Trophoblast cell (in vitro differentiated cells and primary cell): ENCODE measurements at regions not wholly inside any gene's neighbourhood (a gene's known extent, or its start where the extent isn't known, plus 50 kb on each side); places are given as distances from the start of the nearest gene placed in this dataset.

Experiments used
- DNase-seq, 2 donors: peaks; one replicate each; pipeline ENCODE4 v3.0.0-alpha.2; 2016
- H2AFZ ChIP-seq: 2 replicates; pipeline ENCODE4 v1.6.1; 2013; ENCODE audit warnings: low read length, moderate library complexity, mild to moderate bottlenecking; ENCODE audit not compliant: insufficient read depth, poor library complexity
- H2AK5ac ChIP-seq: 2 replicates; pipeline ENCODE4 v1.6.1; 2013; ENCODE audit warnings: mild to moderate bottlenecking, low read length
- H2BK120ac ChIP-seq: 2 replicates; pipeline ENCODE4 v1.6.1; 2013; ENCODE audit warnings: low read length, mild to moderate bottlenecking, moderate library complexity; ENCODE audit not compliant: insufficient read depth, poor library complexity
- H2BK12ac ChIP-seq: 2 replicates; pipeline ENCODE4 v1.6.1; 2013; ENCODE audit warnings: mild to moderate bottlenecking, low read length, moderate library complexity
- H2BK5ac ChIP-seq: 2 replicates; pipeline ENCODE4 v1.6.1; 2013; ENCODE audit warnings: low read length, low read depth, moderate library complexity, mild to moderate bottlenecking; ENCODE audit not compliant: poor library complexity
- H3K14ac ChIP-seq: 2 replicates; pipeline ENCODE4 v1.6.1; 2013; ENCODE audit warnings: mild to moderate bottlenecking, low read length
- H3K18ac ChIP-seq: 2 replicates; pipeline ENCODE4 v1.6.1; 2013; ENCODE audit warnings: mild to moderate bottlenecking, low read length
- H3K23ac ChIP-seq: 2 replicates; pipeline ENCODE4 v1.6.1; 2013; ENCODE audit warnings: low read length
- H3K27ac ChIP-seq: 2 replicates; pipeline ENCODE4 v1.5.1; 2013; ENCODE audit warnings: low read depth, mild to moderate bottlenecking, inconsistent platforms, low read length, moderate library complexity
- H3K27me3 ChIP-seq: 2 replicates; pipeline ENCODE4 v1.6.1; 2013; ENCODE audit warnings: inconsistent platforms, mild to moderate bottlenecking, low read length, moderate library complexity; ENCODE audit not compliant: insufficient read depth
- H3K36me3 ChIP-seq, 2 experiments: 1 replicate in 1 of 2; 2 replicates in 1 of 2; pipeline ENCODE4 v1.6.1; 2013; ENCODE audit warnings: low read length in 2 of 2, mild to moderate bottlenecking in 2 of 2, moderate library complexity in 1 of 2; ENCODE audit not compliant: insufficient read depth in 2 of 2, control insufficient read depth in 1 of 2
- H3K4ac ChIP-seq: 2 replicates; pipeline ENCODE4 v1.6.1; 2013; ENCODE audit warnings: low read depth, mild to moderate bottlenecking, low read length, moderate library complexity
- H3K4me1 ChIP-seq, 2 experiments: 1 replicate in 1 of 2; 2 replicates in 1 of 2; pipeline ENCODE4 v1.6.1; 2013; ENCODE audit warnings: low read length in 2 of 2, mild to moderate bottlenecking in 2 of 2, moderate library complexity in 1 of 2; ENCODE audit not compliant: insufficient read depth in 2 of 2, control insufficient read depth in 1 of 2
- H3K4me2 ChIP-seq: 2 replicates; pipeline ENCODE4 v1.6.1; 2013; ENCODE audit warnings: inconsistent platforms, mild to moderate bottlenecking, low read length, moderate library complexity
- H3K4me3 ChIP-seq: 2 replicates; pipeline ENCODE4 v1.5.1; 2013; ENCODE audit warnings: mild to moderate bottlenecking, low read depth, low read length, inconsistent platforms
- H3K79me1 ChIP-seq: one replicate; pipeline ENCODE4 v1.6.1; 2013; ENCODE audit warnings: low read length
- H3K79me2 ChIP-seq: 2 replicates; pipeline ENCODE4 v1.6.1; 2013; ENCODE audit warnings: low read length, mild to moderate bottlenecking; ENCODE audit not compliant: control insufficient read depth, insufficient read depth, poor library complexity
- H3K9ac ChIP-seq: 2 replicates; pipeline ENCODE4 v1.6.1; 2013; ENCODE audit warnings: mild to moderate bottlenecking, low read length
- H3K9me3 ChIP-seq: 2 replicates; pipeline ENCODE4 v1.6.1; 2013; ENCODE audit warnings: low read depth, mild to moderate bottlenecking, control low read depth, inconsistent platforms, low read length; ENCODE audit not compliant: insufficient read depth
- H4K12ac ChIP-seq: 2 replicates; pipeline ENCODE4 v1.6.1; 2013; ENCODE audit warnings: low read depth, mild to moderate bottlenecking, low read length, moderate library complexity
- H4K8ac ChIP-seq: 2 replicates; pipeline ENCODE4 v1.6.1; 2013; ENCODE audit warnings: low read depth, mild to moderate bottlenecking, low read length, moderate library complexity
- H4K91ac ChIP-seq: one replicate; pipeline ENCODE4 v1.6.1; 2013; ENCODE audit warnings: low read depth, mild to moderate bottlenecking, low read length, moderate library complexity
- WGBS: extraction: QIAGEN DNeasy Blood & Tissue Kit; methylation state at CpG from one replicate; pipeline ENCODE4 v1.1.7; 2013; ENCODE audit warnings: missing lambda C conversion rate; ENCODE audit not compliant: insufficient read length, insufficient coverage; ENCODE audit errors: extremely low coverage; 5-methylcytosine and 5-hydroxymethylcytosine counted together

GRCh38 chr1:88056881-88057280 is 627.2 kb upstream of the PKN2 start:
- Histone ChIP-seq H3K27ac (no peak overlapping the region), H3K4ac (no peak overlapping the region)

GRCh38 chr1:88058205-88058604 is 625.9 kb upstream of the PKN2 start:
- Histone ChIP-seq H3K18ac (no peak overlapping the region), H3K27me3 (no peaks in the 10 kb centered on the region), H3K9me3 (no peaks in the 10 kb centered on the region), H3K9ac (no peak overlapping the region), H3K4me3 (no peak overlapping the region), H4K8ac (no peak overlapping the region), H4K91ac (no peak overlapping the region), H2BK120ac (no peak overlapping the region), H2AFZ (no peak overlapping the region), H3K4ac (no peak overlapping the region), H3K4me1 (peaks cover 2 to 4% of the 10 kb centered on the region in 2 experiments), H3K23ac (no peak overlapping the region), H3K79me1 (peaks cover 9% of the 10 kb centered on the region), H3K27ac (no peak overlapping the region), H3K79me2 (no peaks in the 10 kb centered on the region), H3K14ac (no peak overlapping the region), H2BK12ac (no peak overlapping the region), H3K4me2 (no peak overlapping the region), H4K12ac (no peak overlapping the region), H2AK5ac (no peak overlapping the region), H2BK5ac (no peak overlapping the region), H3K36me3 (no peaks in the 10 kb centered on the region)
- DNase-seq, result no peak
- WGBS, result no CpG with 5 or more reads among the region's 2 CpGs

More at GRCh38 chr1:88056881-88057280, 627.2 kb upstream of the PKN2 start:
- Histone ChIP-seq H3K23ac (no peak overlapping the region), H3K27me3 (no peaks in the 10 kb centered on the region), H3K4me2 (no peak overlapping the region), H3K79me2 (no peaks in the 10 kb centered on the region), H2BK120ac (no peak overlapping the region), H3K4me3 (no peak overlapping the region), H3K9ac (no peak overlapping the region), H3K36me3 (no peaks in the 10 kb centered on the region), H2BK12ac (no peak overlapping the region), H3K14ac (no peak overlapping the region), H4K91ac (no peak overlapping the region), H2AFZ (no peak overlapping the region), H2BK5ac (no peak overlapping the region), H4K12ac (no peak overlapping the region), H3K4me1 (peaks cover 2 to 6% of the 10 kb centered on the region in 2 experiments), H2AK5ac (no peak overlapping the region), H3K9me3 (no peaks in the 10 kb centered on the region), H3K79me1 (peaks cover 12% of the 10 kb centered on the region), H3K18ac (no peak overlapping the region), H4K8ac (no peak overlapping the region)
- WGBS, result no CpG with 5 or more reads among the region's 3 CpGs
- no peak for DNase-seq

GRCh38 chr1:88060112-88060673 is 623.9 kb upstream of the PKN2 start:
- Histone ChIP-seq H3K79me2 (no peaks in the 10 kb centered on the region), H3K4ac (no peak overlapping the region), H3K23ac (no peak overlapping the region), H3K14ac (peak overlapping the region; percentile 4), H3K4me2 (no peak overlapping the region), H4K91ac (peak overlapping the region; percentile 85), H3K79me1 (peaks cover 7% of the 10 kb centered on the region), H4K12ac (no peak overlapping the region), H3K27ac (peak overlapping the region; percentile 48), H3K9me3 (no peaks in the 10 kb centered on the region), H3K18ac (no peak overlapping the region), H2BK12ac (peak overlapping the region; percentile 54), H2AFZ (no peak overlapping the region), H3K4me1 (peaks cover 2 to 4% of the 10 kb centered on the region in 2 experiments), H2BK5ac (peak overlapping the region; percentile 45), H3K4me3 (no peak overlapping the region), H3K27me3 (no peaks in the 10 kb centered on the region), H3K36me3 (no peaks in the 10 kb centered on the region), H4K8ac (peak overlapping the region; percentile 71), H2AK5ac (peak overlapping the region; percentile 21), H3K9ac (no peak overlapping the region), H2BK120ac (peak overlapping the region; percentile 5)
- DNase-seq, result no peak
- WGBS, result no CpG with 5 or more reads among the region's 1 CpG

- no peak overlapping the region for H3K18ac ChIP-seq
- DNase-seq, result no peak
- peak overlapping the region; percentile 53 for H2BK120ac ChIP-seq
- H3K79me1 ChIP-seq, result peaks cover 7% of the 10 kb centered on the region
- peaks cover 2 to 4% of the 10 kb centered on the region in 2 experiments for H3K4me1 ChIP-seq
- peak overlapping the region; percentile 13 for H3K27ac ChIP-seq
- no CpG with 5 or more reads among the region's 3 CpGs for WGBS
- H4K91ac ChIP-seq, result peak overlapping the region; percentile 85
- no peak overlapping the region for H3K23ac ChIP-seq
- H3K4me3 ChIP-seq, result no peak overlapping the region
- no peaks in the 10 kb centered on the region for H3K79me2 ChIP-seq
- peak overlapping the region; percentile 4 for H3K14ac ChIP-seq
- no peak overlapping the region for H2AFZ ChIP-seq
- peak overlapping the region; percentile 71 for H4K8ac ChIP-seq
- H3K4ac ChIP-seq, result peak overlapping the region; percentile 64
- peak overlapping the region; percentile 45 for H2BK5ac ChIP-seq
- no peaks in the 10 kb centered on the region for H3K9me3 ChIP-seq
- H3K36me3 ChIP-seq, result no peaks in the 10 kb centered on the region
- H2AK5ac ChIP-seq, result peak overlapping the region; percentile 21
- no peak overlapping the region for H3K9ac ChIP-seq
- no peak overlapping the region for H3K4me2 ChIP-seq
- no peaks in the 10 kb centered on the region for H3K27me3 ChIP-seq
- peak overlapping the region; percentile 19 for H2BK12ac ChIP-seq
- H4K12ac ChIP-seq, result no peak overlapping the region
These were observed 623.2 kb upstream of the PKN2 start for GRCh38 chr1:88060750-88061491.
